ENCODE measurements at regions not wholly inside any gene's neighbourhood (a gene's known extent, or its start where the extent isn't known, plus 50 kb on each side); places are given as distances from the start of the nearest gene placed in this dataset.

GRCh38 chr12:45627407-45628069 is 102.0 kb upstream of the ARID2 start:
- DNase-seq (ENCODE audit: low read depth, low spot score), result no peak

DNA sequence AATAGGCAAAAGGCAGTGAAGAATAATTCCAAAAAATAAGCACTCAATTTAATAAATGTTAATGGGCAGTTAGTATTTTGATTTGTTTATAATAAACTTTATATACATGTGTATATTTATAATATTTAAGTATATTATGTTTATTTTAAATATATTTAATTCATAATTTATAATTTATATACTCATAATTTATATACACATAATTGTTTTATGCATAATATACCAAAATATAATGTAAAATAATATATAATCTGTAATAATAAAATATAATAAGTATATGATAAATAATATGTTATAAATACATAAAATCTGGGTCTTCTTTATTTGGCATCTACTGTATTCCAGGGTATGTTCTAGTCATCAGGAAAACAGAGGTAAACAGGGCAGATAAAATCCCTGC is 100.2 kb upstream of the ARID2 start:
- DNase-seq (ENCODE audit: low read depth, low spot score), result no peak

DNA sequence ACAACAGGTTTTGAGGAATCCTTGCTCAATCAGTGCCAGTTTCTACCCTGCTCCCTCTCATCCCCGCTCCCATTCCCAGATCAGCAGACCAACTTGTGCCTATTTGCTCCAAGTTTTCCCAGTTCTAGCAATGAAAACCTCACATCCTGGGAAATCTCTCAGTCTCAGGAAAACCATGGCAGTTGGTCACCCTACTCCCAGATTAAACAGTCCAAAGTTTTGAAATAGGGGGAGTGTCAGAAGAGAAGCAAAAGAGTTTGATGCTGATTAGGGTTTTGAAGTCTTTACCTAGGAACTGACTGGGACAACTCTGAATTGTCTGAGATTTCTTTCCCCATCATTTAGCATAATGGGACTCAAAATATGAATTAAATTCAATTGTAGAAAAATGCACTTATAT is 95.8 kb upstream of the ARID2 start:
- no peak for DNase-seq (ENCODE audit: low read depth, low spot score)

DNA sequence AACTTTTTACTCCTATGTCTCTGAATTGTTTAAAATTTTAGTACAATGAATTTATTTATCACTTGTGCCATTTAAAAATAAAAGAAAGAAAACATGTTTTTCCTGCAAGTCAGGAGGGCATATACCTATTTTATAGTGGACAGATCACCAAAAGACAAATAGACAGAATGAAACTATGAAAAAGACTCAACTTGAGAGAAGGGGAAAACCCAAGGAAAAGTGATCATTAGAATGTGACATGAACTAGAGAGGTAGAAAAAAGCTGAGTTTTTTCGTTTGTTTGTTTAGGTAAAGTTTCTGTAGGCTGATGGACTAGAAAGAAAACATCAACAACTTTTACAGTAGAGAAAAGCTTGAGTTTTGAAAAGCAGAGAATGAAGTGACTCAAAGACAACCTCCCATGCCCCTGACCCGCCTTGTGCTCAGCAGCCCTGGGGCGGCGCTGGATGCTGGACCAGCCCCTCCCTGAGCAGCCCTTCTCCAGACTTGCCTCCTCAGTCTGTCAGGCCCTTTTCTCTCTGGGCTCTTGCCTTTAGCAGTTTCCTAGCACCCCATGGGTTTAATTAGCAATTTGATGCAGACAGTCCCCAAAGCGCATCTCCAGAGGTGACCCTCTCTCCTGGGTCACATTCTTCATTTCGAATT is 95.1 kb upstream of the ARID2 start:
- DNase-seq (ENCODE audit: low read depth, low spot score), result no peak

- DNase-seq (ENCODE audit: low read depth, low spot score), result no peak
Measured at GRCh38 chr12:45637242-45637641, 92.3 kb upstream of the ARID2 start.

DNA sequence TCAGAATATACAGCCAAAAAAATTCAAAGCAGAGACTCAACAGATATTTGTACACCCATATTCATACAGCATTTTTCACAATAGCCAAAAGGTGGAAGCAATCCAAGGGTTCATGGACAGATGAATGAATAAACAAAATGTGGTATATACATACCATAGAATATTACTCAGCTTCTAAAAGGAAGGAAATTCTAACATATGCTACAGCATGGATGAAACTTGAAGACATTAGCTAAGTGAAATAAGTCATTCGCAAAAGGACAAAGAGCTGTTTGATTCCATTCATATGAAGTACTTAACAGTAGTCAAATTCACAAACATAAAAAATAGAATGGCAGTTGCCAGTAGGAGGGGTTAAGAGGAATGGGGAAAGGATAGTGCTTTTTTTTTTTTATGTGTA is 91.8 kb upstream of the ARID2 start:
- DNase-seq (ENCODE audit: low read depth, low spot score), result no peak

- DNase-seq (ENCODE audit: low read depth, low spot score), result no peak
Measured at GRCh38 chr12:45638386-45638785, 91.1 kb upstream of the ARID2 start.

- no peak for DNase-seq (ENCODE audit: low read depth, low spot score)
Measured at GRCh38 chr12:45644541-45644940, 85.0 kb upstream of the ARID2 start.

DNA sequence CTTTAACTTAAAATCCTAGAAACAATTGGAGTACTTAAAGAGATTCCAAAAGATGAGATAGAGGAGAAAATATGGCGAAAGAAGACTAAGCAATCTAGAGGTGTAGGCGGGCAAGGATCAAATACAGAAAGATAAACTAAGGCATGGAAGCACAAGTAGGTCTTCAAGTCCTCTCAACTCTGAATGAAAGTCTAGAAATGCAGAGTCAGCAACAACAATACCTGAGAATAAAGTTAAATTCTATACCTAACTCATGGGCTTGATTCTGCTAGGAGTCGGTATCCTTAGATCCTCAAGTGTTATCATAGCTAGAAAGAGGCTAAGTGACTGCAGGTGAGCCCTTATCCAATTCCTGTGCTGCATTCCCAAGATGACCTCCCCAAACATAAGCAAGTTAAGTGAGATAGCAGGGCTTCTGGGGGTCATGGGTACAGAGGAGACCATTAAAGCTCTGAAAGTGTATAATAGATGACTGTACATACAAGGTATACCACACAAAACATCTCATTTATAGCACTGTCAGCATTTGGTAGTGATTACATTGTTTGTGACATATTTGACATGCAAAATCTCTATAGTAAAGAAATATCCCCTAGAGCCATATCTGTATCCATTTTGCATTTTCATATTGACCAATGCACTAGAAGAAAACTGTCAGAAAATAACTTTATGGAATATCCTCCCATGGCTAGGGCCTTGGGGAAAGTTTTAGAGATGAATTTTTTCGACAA is 82.5 kb upstream of the ARID2 start:
- no peak for DNase-seq (ENCODE audit: low read depth, low spot score)

- no peak for DNase-seq (ENCODE audit: low read depth, low spot score)
Measured at GRCh38 chr12:45648070-45648469, 81.4 kb upstream of the ARID2 start.

DNA sequence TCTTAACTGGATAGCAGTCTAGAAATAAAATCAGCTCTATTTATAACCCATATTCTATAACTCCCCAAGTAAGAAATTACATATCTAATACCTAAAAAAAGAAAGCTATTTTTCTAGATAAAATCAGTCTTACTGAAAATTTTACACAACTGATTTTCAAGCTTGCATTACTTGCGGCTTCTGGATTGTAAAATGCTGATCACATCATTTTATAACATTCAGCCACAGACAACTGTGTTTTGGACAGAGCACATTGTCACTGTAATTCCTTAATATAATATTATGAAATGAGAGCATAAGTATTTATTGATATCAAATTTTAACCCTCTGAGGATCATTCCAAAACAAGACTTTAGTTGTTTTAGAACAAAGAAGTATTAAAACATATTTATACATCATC is 78.5 kb upstream of the ARID2 start:
- DNase-seq (ENCODE audit: low read depth, low spot score), result no peak

DNA sequence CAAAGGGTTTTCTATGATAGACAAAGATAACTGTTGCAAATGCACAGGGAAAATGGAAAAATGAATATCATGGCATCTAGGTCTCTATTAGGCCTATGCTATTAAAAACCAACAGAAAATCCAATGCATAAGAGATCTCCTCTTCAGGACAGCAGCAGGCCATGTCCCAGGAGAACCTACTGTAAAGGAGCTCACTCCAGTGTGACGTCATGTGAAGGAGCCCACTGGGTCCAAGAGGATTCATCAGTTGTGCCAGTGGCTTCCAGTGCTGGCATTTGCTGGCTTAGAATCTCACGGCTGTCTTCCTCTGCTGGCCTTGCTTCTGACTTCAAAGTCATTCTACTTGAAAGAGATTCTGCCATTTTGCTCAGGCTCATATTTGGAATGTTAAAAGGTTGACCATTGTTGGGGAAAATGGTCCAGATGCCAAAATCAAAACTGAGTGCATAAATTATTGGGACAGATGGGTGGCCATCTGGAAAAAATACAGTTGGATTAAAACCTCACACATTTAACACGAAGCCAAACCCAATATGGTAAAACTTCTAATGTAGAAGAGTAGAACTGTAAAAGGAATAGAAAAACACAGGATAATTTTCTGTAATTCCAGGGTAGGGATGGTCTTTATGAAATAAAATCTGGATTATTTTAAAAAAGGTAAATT is 75.4 kb upstream of the ARID2 start:
- no peak for DNase-seq (ENCODE audit: low read depth, low spot score)

DNA sequence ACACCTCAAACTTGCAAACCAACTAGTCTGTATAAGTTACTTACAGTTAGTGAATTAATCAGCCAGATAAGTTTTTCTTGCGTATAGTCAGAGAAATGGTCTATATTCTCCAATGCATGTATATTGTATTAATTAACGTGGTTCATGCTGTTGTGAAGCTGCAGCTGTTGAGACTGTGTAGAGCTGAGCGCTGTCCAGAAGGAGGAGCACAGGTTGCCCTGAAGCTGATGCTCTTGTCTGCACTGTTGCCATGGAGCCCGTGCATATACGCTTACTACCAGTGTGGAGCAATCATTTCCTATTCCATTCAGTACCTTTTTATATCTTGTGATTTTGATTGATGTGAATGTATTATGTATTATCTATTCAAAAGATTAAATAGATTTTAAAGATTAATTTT is 74.3 kb upstream of the ARID2 start:
- no peak for DNase-seq (ENCODE audit: low read depth, low spot score)

DNA sequence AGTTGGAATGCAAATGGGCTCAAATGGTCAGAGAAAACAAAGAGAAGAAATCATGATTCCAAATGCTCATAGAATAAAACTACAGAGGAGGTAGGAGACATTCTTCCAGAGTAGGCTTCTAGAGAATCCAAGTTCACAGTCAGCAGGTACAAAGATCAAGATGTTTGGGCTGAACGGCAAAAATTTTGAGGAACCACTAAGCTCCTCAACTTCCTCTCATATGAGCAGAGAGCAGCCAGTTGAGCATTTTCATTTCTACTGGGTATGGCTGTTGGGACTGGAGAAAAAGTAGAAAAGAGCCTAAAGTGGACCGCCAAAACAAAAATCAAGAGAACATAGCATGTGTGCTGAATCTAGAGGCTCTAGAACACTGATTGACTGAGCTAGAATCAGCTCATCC is 73.8 kb upstream of the ARID2 start:
- no peak for DNase-seq (ENCODE audit: low read depth, low spot score)

GRCh38 chr12:45658020-45658419 is 71.5 kb upstream of the ARID2 start:
- no peak for DNase-seq (ENCODE audit: low read depth, low spot score)

DNA sequence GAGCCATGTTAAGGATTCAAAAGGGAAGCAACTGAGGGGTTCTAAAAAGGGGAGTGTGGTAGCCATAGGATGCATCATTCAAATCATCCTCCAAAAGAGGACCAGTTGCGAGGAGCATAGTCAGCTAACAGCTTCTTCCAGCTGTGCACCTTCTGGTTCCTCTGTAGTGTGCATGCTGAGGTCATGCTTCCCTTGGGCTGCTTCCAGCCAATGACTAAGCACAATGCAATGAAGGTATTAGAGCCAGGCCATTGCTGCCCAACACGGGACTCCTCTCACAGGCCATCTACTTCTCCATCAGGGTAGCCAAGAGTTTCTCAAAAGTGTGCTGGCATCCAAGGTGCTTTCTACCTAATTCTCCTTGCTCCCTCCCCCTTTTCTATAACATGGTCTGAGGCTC is 69.2 kb upstream of the ARID2 start:
- DNase-seq (ENCODE audit: low read depth, low spot score), result peak; percentile 46

- no peak for DNase-seq (ENCODE audit: low read depth, low spot score)
Measured at GRCh38 chr12:45663455-45663854, 66.1 kb upstream of the ARID2 start.

- DNase-seq (ENCODE audit: low read depth, low spot score), result no peak
Measured at GRCh38 chr12:45665941-45666340, 63.6 kb upstream of the ARID2 start.

- no peak for DNase-seq (ENCODE audit: low read depth, low spot score)
Measured at GRCh38 chr12:45666396-45666795, 63.1 kb upstream of the ARID2 start.

DNA sequence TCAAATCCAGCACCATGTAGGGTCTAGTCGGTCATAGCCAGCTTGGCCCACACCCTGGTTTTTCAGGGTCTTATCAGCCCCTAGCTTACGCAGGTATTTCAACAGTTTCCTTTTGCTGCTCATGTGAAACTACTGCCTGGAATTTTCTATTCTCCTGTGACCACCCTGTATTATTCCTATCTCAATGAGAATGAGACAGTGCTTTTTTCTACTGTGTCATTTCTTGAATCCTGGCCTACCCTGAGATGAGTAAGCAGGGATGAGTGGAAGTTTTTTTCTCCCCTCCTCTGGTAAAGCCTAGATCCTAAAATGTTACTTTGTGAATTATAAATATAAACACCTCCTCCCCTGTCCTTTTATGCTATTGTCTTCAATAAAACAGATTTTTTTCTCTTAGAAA is 62.7 kb upstream of the ARID2 start:
- DNase-seq (ENCODE audit: low read depth, low spot score), result no peak

GRCh38 chr12:45667761-45668160 is 61.7 kb upstream of the ARID2 start:
- DNase-seq (ENCODE audit: low read depth, low spot score), result no peak

GRCh38 chr12:45668641-45669040 is 60.9 kb upstream of the ARID2 start:
- no peak for DNase-seq (ENCODE audit: low read depth, low spot score)

- DNase-seq (ENCODE audit: low read depth, low spot score), result peak; percentile 4
Measured at GRCh38 chr12:45669093-45669492, 60.4 kb upstream of the ARID2 start.

Data from astrocyte of the hippocampus (primary cell).